Upper lobe of left lung (tissue), 6 donors: ENCODE measurements at regions not wholly inside any gene's neighbourhood (a gene's known extent, or its start where the extent isn't known, plus 50 kb on each side); places are given as distances from the start of the nearest gene placed in this dataset.

Experiments
- ATAC-seq, 2 donors: fragments of 200-7000 bp; cut with Tn5 transposase; one replicate each; pipeline ENCODE4 v1.9.1; 2022; ENCODE audit warnings: mild to moderate bottlenecking in 2 of 2, moderate library complexity in 2 of 2; ENCODE audit not compliant: low FRiP score in 2 of 2
- DNase-seq, 2 donors: peaks; one replicate each; pipeline ENCODE4 v3.0.0-alpha.2; 2019 to 2020
- H3K27ac ChIP-seq, 4 donors: fragments of 200-600 bp; sonication (generic); one replicate each; pipeline ENCODE4 v1.5.1; 2016 to 2019
- H3K27me3 ChIP-seq, 4 donors: fragments of 200-600 bp; sonication (generic); one replicate each; pipeline ENCODE4 v1.5.1; 2017 to 2019
- H3K36me3 ChIP-seq, 4 donors: fragments of 200-600 bp; sonication (generic); one replicate each; pipeline ENCODE4 v1.5.1; 2016 to 2019
- H3K4me1 ChIP-seq, 4 donors: fragments of 200-600 bp; sonication (generic); one replicate each; pipeline ENCODE4 v1.5.1; 2018 to 2019
- H3K4me3 ChIP-seq, 4 donors: fragments of 200-600 bp; sonication (generic); one replicate each; pipeline ENCODE4 v1.5.1; 2017 to 2019; ENCODE audit warnings: mild to moderate bottlenecking in 2 of 4, moderate library complexity in 1 of 4
- H3K9me3 ChIP-seq, 4 donors: fragments of 200-600 bp; sonication (generic); one replicate each; pipeline ENCODE4 v1.5.1; 2018 to 2019
- CTCF ChIP-seq, 6 experiments: fragments of 450-650 bp in 4 of 6; fragments of 200-600 bp in 2 of 6; sonication (generic) in 2 of 6; IDR thresholded peaks; one replicate each; pipeline ENCODE4 v1.5.1; 2016 to 2019; ENCODE audit warnings: antibody characterized with exemption in 6 of 6
- EP300 ChIP-seq, 4 donors: sonication (generic); formaldehyde crosslinking; IDR thresholded peaks; one replicate each; pipeline ENCODE4 v1.5.1; 2017; ENCODE audit warnings: antibody characterized with exemption in 4 of 4, control low read depth in 2 of 4
- POLR2A ChIP-seq, 4 donors: fragments of 450-650 bp; IDR thresholded peaks; one replicate each; pipeline ENCODE4 v1.5.1; 2016 to 2017; ENCODE audit warnings: antibody characterized with exemption in 4 of 4, mild to moderate bottlenecking in 2 of 4
- POLR2AphosphoS5 ChIP-seq, 2 donors: sonication (generic); formaldehyde crosslinking; IDR thresholded peaks; one replicate each; pipeline ENCODE4 v1.5.1; 2017; ENCODE audit warnings: antibody characterized with exemption in 2 of 2
- WGBS, 2 donors: methylation state at CpG; one replicate each; pipeline ENCODE4 v1.1.5; 2017 to 2018; 5-methylcytosine and 5-hydroxymethylcytosine counted together
- donor health status: DM: no; HTN: no; CAD: no; lungs with moderate emphysema.
- donor health status: DM: no; HTN: yes; CAD: no; lungs with severe emphysema.

GRCh38 chr14:87630846-87631245 is 362.1 kb downstream of the GALC start:
- 27 to 31% methylated on average over 4 of the region's 4 CpGs for WGBS, 2 donors
- H3K9me3 ChIP-seq = no peaks in the 10 kb centered on the region
- no peaks in the 10 kb centered on the region for H3K27me3 ChIP-seq
- ATAC-seq = no peak
- TF ChIP-seq EP300 (IDR thresholded peaks at IDR 0.05) = no peak
- no peak for TF ChIP-seq POLR2AphosphoS5 (IDR thresholded peaks at IDR 0.05)
- TF ChIP-seq CTCF (IDR thresholded peaks at IDR 0.05) = no peak
- no peak for TF ChIP-seq POLR2A (IDR thresholded peaks at IDR 0.05)
- DNase-seq = no peak
- H3K4me1 ChIP-seq = no peaks in the 10 kb centered on the region
- H3K36me3 ChIP-seq = no peaks in the 10 kb centered on the region
- no peak overlapping the region for H3K4me3 ChIP-seq
- H3K27ac ChIP-seq = no peak overlapping the region

GRCh38 chr14:87629788-87630187 is 363.2 kb downstream of the GALC start:
- DNase-seq (no peak), ATAC-seq (no peak)
- no peaks in the 10 kb centered on the region for H3K27me3 ChIP-seq
- no peak overlapping the region for H3K4me3 ChIP-seq
- H3K9me3 ChIP-seq = no peaks in the 10 kb centered on the region
- no peaks in the 10 kb centered on the region for H3K4me1 ChIP-seq
- H3K36me3 ChIP-seq = no peaks in the 10 kb centered on the region
- no peak overlapping the region for H3K27ac ChIP-seq
- WGBS, 2 donors = 85 to 92% methylated on average over 3 of the region's 3 CpGs
- no peak for TF ChIP-seq POLR2A (IDR thresholded peaks at IDR 0.05)
- TF ChIP-seq EP300 (IDR thresholded peaks at IDR 0.05) = no peak
- no peak for TF ChIP-seq POLR2AphosphoS5 (IDR thresholded peaks at IDR 0.05)
- TF ChIP-seq CTCF (IDR thresholded peaks at IDR 0.05) = no peak

- Histone ChIP-seq H3K4me1 (no peaks in the 10 kb centered on the region), H3K9me3 (no peaks in the 10 kb centered on the region), H3K36me3 (no peaks in the 10 kb centered on the region), H3K27ac (no peak overlapping the region), H3K4me3 (no peak overlapping the region), H3K27me3 (no peaks in the 10 kb centered on the region)
- DNase-seq = no peak
- no peak for ATAC-seq
- WGBS, 2 donors = 51 to 66% methylated on average over 3 of the region's 3 CpGs
- TF ChIP-seq POLR2AphosphoS5 (IDR thresholded peaks at IDR 0.05) (no peak), CTCF (IDR thresholded peaks at IDR 0.05) (no peak), EP300 (IDR thresholded peaks at IDR 0.05) (no peak), POLR2A (IDR thresholded peaks at IDR 0.05) (no peak)
Observed at GRCh38 chr14:87628780-87629179, 364.2 kb downstream of the GALC start.

- DNase-seq (no peak), ATAC-seq (peak in 1 of 2 donors; percentile 87)
- no peaks in the 10 kb centered on the region for H3K36me3 ChIP-seq
- H3K27ac ChIP-seq = no peak overlapping the region
- H3K27me3 ChIP-seq = no peaks in the 10 kb centered on the region
- H3K9me3 ChIP-seq = peaks cover 0 to 2% (median 0%) of the 10 kb centered on the region in 4 donors
- TF ChIP-seq POLR2A (IDR thresholded peaks at IDR 0.05) = no peak
- TF ChIP-seq CTCF (IDR thresholded peaks at IDR 0.05) = no peak
- TF ChIP-seq POLR2AphosphoS5 (IDR thresholded peaks at IDR 0.05) = no peak
- no peak for TF ChIP-seq EP300 (IDR thresholded peaks at IDR 0.05)
- no peak overlapping the region for H3K4me3 ChIP-seq
- no peaks in the 10 kb centered on the region for H3K4me1 ChIP-seq
Observed at GRCh38 chr14:87628129-87628528, 364.9 kb downstream of the GALC start.

- Histone ChIP-seq H3K27me3 (no peaks in the 10 kb centered on the region), H3K9me3 (peaks cover 0 to 11% (median 0%) of the 10 kb centered on the region in 4 donors), H3K4me3 (no peak overlapping the region), H3K36me3 (no peaks in the 10 kb centered on the region), H3K27ac (no peak overlapping the region), H3K4me1 (no peaks in the 10 kb centered on the region)
- ATAC-seq = no peak
- no peak for DNase-seq
- TF ChIP-seq POLR2A (IDR thresholded peaks at IDR 0.05) (no peak), POLR2AphosphoS5 (IDR thresholded peaks at IDR 0.05) (no peak), EP300 (IDR thresholded peaks at IDR 0.05) (no peak), CTCF (IDR thresholded peaks at IDR 0.05) (no peak)
Observed at GRCh38 chr14:87626266-87626665, 366.7 kb downstream of the GALC start.
